ENCODE measurements at regions not wholly inside any gene's neighbourhood (a gene's known extent, or its start where the extent isn't known, plus 50 kb on each side); places are given as distances from the start of the nearest gene placed in this dataset.

DNA sequence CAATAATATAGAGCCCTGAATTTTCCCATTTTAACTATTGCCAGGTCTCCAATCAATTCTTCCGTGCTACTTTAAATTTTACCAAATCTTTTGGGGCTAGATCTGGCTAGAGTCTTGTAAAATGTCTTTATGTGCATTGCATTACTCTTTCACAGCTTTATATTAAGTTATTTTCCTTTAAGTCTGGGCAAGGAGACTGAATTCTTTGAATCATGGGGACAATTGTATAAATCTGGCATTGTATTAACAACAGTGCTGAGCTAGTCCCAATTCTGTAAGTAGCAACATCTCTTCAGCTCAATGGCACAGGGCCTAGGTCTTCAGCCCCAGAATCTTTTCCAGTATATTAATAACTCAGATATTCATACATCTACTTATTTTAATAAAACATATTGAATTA is 1080.4 kb upstream of the INTU start:
- DNase-seq: no peak

DNA sequence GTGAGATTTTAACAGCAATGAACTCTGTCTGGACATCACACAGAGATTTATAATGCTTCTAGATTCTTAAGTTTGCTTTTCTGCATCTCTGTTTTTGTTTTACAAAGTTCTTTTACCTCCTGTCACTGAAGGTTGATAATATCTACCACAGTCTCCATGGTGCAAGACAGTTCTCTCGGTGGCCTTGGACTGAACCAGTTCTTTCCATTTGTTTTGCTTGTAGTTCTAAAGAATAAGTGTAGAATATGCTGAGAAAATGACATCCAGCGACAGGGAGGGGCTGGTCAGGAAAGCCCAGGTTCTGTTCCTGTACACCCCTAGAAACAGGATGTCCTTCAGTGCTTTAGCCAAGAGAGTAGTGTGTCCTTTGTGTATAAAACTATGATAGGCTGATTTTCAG is 1079.5 kb upstream of the INTU start:
- no peak for DNase-seq

DNA sequence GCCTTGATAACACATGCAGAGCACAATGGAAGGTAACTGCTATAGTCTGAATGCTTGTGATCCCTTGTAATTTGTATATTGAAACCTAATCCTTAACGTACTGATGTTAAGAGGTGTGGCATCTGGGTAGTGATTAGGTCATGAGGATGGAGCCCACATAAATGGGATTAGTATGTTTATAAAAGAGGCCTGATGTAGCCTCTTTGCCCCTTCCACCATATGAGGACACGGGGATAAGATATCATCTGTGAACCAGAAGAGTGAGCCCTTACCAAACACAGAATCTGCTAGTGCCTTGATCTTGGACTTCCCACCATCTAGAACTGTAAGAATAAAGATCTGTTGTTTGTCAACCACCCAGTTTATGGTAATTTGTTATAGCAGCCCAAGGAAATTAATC is 1074.2 kb upstream of the INTU start:
- DNase-seq: no peak

DNA sequence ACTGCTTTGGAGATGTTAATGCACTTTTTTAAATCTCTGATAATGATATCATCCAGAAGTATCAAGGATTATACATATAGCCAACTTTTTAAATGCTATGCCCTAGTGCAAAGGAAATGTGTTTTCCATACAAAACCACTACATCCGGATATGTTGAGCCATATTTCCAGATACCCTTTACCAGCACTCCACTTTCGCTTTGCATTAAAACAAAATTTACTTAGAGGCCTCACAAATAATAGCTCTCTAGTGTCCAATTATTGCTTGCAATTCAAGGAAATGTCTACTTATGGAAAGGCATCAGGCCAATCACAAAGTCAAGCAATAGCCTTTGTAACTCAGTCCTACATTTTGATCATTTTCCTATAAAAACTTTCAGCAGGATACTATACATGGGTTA is 1072.8 kb upstream of the INTU start:
- no peak for DNase-seq

DNA sequence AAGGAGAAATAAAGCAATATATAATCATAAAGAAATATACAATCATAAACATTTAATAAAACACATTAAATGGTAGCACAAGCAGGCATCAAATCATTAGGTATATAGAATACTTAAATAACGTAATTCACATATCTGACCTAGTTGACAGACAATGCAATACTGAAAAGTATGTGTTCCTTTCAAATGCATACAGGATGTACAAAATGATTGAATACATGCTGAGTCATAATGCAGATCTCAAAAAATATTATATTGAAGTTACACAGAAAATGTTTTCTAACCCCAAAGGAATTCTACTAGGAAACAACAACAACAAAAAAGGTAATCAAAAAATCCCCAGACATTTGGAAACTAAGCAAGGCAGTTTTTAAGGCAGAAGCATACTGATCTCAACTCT is 1072.0 kb upstream of the INTU start:
- no peak for DNase-seq

DNA sequence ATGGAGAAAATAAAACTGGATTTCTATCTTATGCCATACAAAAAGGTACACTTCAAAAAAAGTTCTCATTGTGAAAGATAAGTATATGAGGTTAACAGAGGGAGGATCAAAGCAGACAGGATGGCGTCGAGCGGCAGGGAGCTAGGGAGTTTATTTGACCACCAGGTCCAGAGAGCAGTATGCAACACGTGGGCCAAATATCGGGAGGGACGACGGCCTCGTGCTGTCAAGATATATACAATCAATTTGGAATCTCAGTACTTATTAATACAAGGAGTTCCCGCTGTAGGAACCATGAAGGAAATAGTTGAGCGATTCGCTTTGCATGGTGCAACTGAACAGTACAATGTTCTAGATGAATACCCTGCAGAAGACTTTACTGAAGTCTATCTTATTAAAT is 1069.4 kb upstream of the INTU start:
- DNase-seq: no peak

DNA sequence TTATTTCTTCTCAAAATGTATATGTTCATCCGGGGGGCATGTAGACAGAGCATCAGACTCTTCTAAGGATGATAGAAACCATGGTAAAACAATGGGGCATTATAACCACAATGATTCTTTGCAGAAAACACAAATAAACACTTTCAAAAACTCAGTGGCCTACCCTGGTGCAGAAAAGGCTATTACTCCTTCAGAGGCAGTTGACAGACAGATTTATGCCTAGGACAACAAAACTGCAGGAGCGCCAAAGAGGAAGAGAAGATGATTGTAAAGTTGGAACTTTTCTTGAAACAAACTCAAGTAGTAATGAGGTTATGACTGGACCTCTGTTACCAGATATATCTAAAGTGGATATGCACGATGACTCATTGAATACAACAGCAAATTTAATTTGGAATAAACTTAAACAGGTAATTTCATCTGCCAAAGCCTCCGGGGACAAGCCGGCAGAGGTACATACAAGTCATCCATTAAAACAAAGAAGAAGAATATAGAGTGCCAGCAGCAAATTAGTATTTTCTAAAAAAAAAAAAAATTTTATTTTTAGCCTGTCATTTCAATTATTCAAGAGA is 1068.4 kb upstream of the INTU start:
- DNase-seq: no peak

DNA sequence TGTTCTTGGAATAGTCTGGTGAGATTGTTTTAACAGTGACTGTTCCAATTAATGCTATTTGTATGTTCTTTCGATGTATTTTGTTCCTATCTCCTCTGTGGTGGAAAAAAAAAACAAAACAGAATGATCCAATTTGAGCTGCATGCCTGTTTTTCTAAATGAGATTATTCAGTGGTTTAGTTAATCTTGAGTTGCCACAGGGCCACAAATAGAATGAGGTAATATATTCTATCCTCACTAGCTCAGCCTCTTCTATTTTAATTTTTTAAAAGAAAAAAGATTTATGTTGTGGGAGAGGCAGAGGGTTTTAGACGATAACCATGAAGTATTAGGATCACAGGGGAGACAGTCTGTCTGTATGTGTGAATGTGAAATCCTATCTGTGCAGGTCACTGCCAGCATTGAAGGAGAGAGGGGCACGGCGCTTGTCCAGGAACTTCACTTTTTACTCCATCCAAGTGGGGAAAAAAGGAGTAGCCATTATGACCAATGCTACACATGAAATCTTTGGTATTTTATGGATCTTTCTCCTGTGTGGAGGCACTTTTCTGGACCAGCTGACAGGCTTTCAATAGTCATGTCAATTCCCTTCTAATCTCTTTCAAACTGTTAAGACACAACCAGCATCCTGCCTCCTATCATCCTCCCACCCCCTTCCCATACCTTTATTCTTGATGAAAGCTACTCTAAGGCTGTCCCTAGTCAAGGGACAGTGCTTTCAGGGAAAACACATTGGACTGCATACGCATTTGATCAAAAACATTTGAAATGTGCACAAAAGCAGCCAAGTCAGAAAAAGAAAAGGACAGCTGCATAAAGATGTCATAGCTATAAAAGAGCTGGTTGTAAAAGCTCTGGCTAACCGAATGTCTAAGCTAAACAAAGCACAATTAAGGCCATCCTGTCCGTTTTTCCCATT is 1063.8 kb upstream of the INTU start:
- DNase-seq: no peak

DNA sequence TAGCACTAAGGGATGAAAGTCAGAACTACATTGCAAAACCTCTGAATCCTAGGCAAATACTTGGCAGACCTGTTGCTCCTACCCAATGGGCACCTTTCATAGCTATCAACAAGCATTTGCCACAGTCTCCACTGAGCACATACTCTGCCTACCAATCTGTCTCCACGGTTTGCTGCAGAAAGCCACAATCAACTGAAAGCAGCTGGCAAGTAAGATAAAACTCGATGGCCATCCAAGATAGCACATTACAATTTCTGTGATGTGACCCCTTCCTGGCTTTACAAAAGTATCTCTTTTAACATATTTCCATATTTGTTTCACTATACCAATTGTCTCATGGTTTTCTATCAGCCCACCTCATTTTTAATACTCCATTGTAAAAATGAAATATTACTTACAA is 1060.5 kb upstream of the INTU start:
- no peak for DNase-seq

DNA sequence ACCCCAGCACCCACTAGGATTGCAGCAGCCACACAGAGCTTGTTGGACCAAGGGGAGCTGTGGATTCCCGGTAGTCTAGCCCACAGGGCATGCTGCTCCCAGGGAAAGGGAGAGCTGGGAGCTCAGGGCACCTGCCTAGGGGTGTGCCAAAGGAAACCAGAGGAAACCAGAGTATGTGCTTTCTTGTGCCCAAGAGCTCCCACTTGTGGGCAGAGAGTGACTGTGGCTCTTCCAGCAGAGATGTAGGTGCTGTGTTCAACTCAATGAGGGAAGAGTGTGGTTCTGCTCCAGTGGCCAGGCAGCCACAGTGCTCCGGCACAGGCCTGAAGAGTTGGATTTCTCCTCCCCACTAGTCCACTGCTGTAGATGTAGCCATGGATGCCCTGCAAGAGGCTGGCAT is 1050.0 kb upstream of the INTU start:
- DNase-seq: no peak

DNA sequence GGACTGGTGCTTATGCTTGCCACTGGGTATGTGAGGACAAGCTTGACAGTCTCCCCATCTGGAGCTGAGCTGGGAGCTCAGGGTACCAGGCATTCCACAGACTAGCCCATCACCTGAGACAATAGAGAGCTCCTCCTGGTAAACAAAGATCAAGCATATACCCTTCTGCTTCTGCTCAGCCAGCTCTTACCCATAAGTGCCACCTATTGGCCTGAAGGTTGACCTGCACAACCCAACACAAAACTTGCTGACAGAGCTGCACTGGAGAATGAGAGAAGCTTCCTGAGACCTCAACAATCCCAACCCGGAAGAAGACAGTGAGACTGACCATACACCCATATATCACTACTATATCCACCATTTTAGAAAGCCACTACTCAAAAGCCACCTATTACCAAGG is 1049.2 kb upstream of the INTU start:
- DNase-seq: no peak

DNA sequence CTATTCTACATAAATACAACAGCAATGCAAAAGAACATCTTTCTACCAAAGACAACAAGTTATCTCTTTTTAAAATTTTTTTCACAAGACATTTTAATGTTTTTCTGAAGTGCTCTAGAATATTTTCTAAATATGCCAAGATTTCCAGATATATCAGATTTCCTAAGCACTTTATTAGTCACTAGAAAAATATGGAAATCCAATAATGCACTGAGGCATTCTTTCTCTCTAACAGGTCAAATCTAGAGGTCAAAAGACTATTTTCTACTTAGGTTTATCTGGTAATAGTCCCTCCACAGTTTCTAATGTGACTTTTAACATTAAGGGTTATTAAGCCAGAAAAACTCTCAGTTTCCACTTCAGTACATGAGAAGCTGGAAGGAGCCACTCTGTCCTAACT is 1041.2 kb upstream of the INTU start:
- no peak for DNase-seq

DNA sequence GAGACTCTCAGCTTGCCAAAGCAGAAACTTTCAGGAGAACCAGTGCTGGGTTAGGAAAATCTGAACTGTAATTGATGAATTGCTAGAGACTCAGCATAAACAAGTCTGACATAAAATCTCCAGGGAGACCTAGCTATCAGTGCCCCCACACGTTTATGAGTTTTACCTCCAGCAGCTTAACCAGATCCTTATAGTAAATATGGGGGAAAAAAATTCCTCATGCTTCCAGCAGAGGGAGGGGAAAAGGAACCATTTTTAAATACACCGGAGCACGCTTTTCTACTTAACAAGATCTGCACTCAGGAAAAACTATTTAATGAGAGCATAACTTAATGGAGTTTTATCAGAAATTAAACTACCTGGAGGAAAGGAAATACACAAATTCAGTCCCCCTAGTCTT is 1040.7 kb upstream of the INTU start:
- no peak for DNase-seq

DNA sequence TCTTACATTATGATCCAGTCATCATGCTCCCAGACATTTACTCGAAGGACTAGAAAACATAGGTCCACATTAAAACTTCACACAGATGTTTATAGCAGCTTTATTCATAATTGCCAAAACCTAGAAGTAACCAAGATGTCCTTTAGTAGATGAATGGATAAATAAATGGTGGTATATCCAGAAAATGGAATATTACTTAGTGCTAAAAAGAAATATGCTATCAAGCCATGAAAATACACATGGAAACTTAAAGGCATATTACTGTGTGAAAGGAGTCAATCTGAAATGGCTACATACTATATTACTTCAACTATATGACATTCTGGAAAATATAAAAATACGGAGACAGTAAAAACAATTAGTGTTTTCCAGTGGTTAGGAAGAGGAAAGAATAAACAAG is 1039.1 kb upstream of the INTU start:
- no peak for DNase-seq

DNA sequence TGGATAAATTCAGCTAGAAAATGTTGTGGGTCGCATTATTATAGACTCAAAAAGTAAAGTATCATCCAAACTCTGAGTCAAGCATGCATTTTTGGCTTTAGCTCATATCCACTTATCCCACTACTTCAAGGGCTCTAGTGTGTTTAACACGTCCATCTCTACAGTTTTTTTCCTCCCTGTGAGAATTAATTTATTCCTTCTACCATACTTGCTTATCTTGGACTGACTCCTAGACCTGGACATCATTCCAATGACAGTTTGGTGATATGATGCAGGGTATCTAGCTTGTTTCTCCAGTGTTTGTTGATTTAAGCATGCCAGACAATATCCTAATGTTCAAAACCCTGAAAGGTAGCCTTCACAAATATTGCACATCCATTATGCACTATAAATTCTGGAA is 1037.1 kb upstream of the INTU start:
- no peak for DNase-seq

DNA sequence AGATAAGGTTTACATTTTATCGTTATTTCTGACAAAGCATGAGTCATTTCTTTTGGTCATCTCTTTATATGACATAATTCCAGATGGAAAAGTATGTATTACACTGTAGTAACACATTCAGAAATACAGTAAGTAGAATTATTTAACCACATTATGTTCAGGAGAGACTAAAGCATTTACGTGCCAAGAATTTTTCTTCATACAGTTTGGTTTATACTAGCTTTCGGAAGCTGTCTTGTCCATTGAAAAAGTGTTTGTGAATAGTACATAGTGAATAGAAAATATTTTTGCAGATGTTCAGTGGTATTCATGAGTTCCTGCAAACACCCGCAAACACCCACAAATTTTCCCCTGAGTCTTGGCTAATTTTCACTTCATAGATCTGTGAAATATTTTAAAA is 1033.0 kb upstream of the INTU start:
- DNase-seq: no peak

DNA sequence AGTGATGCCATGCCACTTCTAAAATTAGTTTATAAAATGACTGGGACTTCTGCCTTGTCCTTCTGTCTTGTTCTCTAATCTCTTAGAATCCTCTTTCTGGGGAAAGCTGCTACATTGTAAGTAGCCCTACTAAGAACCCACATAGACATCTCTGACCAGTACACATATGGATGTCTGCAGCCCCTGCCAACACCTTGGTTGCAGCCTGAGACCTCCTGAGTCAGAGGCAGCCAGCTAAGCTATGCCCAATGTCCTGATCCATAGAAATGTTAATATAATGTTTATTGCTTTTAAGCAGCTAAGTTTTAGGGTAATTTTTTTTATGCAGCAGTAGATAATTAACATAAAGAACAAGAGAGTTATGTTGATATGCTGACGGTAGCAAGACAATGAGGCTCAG is 1029.5 kb upstream of the INTU start:
- no peak for DNase-seq

DNA sequence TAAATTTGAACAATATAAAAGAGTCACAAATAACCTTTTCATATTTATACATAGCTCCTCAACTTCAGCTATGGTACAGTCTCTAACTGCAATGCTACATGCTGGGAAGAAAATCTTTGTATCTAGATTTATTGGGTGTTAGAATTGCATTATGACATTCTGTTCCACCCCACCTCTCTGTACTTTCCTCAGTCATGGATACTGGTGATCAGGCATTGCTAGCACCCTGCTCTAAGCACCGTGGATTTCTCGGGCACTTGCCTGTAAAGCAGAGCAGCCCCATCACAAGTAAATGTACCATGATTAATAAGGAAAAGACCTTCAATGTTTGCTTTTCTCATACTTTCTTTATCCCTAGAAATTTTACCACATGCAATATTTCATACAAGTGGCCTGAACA is 1028.9 kb upstream of the INTU start:
- no peak for DNase-seq

DNA sequence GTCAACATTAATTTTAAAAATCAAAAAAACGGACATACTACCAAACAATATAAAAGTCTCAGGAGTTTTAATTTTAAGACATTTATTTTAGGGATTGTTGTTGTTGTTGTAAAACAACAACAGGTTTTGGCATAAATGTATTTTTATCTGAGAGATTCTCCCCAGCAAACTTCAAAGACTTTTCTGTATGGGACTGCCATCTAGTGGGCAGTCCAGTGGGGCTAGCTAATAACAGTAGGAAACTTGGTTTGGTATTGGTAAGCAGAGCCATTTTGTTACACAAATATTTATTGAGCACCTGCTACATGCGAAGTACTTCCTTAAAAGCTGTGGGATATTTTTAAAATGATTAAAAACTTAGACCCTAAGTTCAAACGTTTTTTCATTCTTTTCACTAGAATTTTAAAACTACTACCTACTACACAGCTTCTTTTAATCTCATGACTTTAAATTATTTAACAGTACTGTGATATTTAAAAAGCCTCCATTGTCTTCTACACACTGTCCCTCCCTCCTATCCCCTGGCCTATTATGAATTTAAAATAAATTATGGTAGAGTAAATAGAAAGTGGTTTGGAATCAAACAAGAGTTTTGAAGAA is 1028.4 kb upstream of the INTU start:
- DNase-seq: peak; percentile 1

DNA sequence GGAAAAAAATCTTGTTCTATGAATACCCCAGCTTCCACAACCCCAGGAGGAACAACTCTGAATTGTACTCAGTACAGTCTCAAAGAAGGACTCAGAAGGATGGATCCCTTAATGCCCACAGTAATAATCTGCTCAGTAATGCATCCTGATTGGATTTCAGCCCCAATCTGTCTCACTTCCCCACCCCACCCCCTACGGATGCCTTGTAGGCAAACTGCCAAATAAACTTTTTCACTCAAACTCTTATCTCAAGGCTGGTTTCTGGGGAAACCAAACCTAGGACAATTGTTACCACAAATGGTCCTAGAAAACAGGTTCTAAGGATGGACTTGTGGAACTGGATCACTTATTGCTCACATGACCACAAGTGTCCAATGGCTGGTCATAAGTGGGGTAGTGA is 1021.8 kb upstream of the INTU start:
- no peak for DNase-seq

DNA sequence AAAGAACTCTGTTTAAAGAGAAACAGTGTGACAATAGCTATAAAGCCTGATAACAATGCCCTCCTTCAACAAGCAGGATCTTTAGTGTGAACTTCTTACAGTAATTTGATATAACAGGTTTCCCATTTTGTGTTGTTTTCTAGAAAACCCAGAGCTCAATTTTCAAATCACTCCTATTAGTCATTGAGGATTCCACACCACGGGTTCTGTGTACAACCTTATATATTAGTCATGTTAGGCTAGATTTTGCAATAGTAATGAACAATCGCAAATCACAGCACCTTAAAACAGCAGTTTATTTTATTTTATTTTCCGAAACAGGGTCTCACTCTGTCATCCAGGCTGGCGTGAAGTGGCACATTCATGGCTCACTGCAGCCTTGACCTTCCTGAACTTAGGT is 1020.9 kb upstream of the INTU start:
- no peak for DNase-seq

DNA sequence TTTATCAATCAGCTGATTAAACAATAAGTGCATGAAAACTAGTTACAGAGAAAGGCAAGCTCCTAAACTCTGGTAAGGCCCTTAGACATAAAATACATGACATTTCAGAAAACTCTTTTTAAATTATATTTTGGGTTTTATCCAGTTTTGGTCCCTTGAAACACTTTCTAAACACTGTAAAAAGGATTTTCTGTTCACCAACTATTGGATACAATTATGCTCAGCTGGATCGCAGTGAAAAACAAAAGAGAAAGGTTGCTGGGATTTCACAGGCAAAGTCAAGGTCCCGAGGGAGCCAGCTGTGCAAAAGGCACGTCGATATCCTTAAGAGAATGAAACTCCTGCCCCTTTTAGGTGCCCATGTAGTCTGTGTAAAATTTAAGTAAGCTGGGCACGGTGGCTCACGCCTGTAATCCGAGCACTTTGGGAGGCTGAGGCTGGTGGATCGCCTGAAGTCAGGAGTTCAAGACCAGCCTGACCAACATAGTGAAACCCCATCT is 1018.4 kb upstream of the INTU start:
- DNase-seq: no peak

DNA sequence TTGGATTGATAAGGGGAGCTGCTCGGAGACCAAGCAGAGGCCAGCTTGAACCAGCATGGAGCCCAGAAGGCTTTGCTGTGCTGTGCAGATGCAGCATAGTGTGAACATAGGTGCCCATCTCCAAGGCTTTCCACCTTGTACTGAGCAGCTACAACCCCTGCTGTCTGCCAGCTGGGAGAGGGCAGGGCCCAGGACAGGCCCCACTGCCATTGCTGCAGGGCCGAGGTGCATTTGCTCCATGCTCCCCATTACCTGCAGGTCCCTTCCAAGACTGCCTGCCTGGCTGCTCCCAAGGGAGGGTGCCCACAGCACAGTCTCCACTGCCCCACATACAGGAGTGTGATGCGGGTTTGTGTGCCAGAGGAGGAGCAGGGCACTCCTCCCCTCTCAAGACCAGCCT is 1016.0 kb upstream of the INTU start:
- DNase-seq: no peak

DNA sequence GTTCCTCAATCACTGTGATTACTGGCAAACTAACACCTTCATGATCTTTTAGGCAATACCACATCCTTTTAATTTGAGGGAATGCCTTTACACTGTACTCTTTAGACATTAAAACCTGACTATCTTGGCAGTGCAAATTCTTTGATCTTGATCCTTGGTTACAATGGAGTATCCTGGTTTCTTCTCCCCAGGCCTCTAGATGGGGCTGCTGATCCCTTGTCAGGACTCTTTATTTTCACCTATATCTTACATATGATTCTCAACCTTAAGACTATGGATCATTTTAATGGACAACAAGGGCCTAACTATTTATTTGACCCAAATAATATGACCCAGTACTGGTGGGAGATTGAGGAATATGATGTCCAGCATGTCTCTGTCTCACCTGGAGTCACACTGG is 1005.5 kb upstream of the INTU start:
- DNase-seq: no peak

All from NCI-H748 treated with DMSO at 0.1 percent for 48 hours (cell line).